22Rv1 (cell line): ENCODE measurements at regions not wholly inside any gene's neighbourhood (a gene's known extent, or its start where the extent isn't known, plus 50 kb on each side); places are given as distances from the start of the nearest gene placed in this dataset.

Experiments used
- ZFX ChIP-seq: fragments of 450-650 bp; IDR thresholded peaks from 2 replicates; pipeline ENCODE4 v1.6.1; 2017; ENCODE audit warnings: antibody characterized with exemption, borderline replicate concordance
- TF ChIP-seq, protein P1 (sequence below): fragments of 450-650 bp; IDR thresholded peaks from 2 replicates; pipeline ENCODE4 v1.5.1; 2017; ENCODE audit warnings: mild to moderate bottlenecking

DNA sequence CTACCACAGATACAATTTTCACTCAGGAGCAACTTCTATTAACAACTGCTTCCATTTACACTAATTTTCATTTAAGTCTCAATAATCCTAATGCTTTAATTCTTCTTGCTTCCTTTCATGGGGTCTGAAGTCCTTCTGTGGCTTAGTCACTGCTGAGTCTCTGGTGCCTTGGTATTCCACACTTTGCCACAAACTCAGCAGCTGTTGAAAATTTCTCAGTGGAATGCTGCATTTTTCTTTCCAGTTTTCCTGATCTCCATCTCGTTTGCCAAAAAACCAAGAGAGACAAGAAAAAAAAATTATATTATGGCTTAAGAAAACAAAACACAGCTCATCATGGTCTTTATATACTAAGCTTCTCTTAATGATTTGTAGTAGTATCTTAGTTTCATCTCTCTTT is 269.2 kb upstream of the AZI2 start:
- TF ChIP-seq, protein P1, sequence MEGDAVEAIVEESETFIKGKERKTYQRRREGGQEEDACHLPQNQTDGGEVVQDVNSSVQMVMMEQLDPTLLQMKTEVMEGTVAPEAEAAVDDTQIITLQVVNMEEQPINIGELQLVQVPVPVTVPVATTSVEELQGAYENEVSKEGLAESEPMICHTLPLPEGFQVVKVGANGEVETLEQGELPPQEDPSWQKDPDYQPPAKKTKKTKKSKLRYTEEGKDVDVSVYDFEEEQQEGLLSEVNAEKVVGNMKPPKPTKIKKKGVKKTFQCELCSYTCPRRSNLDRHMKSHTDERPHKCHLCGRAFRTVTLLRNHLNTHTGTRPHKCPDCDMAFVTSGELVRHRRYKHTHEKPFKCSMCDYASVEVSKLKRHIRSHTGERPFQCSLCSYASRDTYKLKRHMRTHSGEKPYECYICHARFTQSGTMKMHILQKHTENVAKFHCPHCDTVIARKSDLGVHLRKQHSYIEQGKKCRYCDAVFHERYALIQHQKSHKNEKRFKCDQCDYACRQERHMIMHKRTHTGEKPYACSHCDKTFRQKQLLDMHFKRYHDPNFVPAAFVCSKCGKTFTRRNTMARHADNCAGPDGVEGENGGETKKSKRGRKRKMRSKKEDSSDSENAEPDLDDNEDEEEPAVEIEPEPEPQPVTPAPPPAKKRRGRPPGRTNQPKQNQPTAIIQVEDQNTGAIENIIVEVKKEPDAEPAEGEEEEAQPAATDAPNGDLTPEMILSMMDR = no peak
- TF ChIP-seq ZFX = no peak
